Lung (tissue), 11 donors: ENCODE measurements at regions not wholly inside any gene's neighbourhood (a gene's known extent, or its start where the extent isn't known, plus 50 kb on each side); places are given as distances from the start of the nearest gene placed in this dataset.

Experiments used
- ATAC-seq: fragments of 200-7000 bp; cut with Tn5 transposase; one replicate; pipeline ENCODE4 v1.9.1; 2020; ENCODE audit warnings: moderate number of reproducible peaks; ENCODE audit not compliant: insufficient read depth, low FRiP score
- DNase-seq, 3 donors: peaks; one replicate each; pipeline ENCODE4 v3.0.0-alpha.2; 2013 to 2017
- H3K27ac ChIP-seq, 2 donors: one replicate each; pipeline ENCODE4 v1.5.1; 2013; ENCODE audit warnings: mild to moderate bottlenecking in 2 of 2, moderate library complexity in 2 of 2, control low read depth in 1 of 2, inconsistent platforms in 1 of 2, low read depth in 1 of 2, low read length in 1 of 2
- H3K27me3 ChIP-seq, 3 donors: one replicate each; pipeline ENCODE4 v1.5.1; 2013; ENCODE audit warnings: low read length in 2 of 3; ENCODE audit not compliant: control insufficient read depth in 3 of 3, insufficient read depth in 3 of 3
- H3K36me3 ChIP-seq, 4 donors: one replicate each; pipeline ENCODE4 v1.5.1; 2013; ENCODE audit warnings: low read length in 4 of 4, mild to moderate bottlenecking in 1 of 4, moderate library complexity in 1 of 4; ENCODE audit not compliant: control insufficient read depth in 4 of 4, insufficient read depth in 4 of 4
- H3K4me1 ChIP-seq, 5 donors: one replicate each; pipeline ENCODE4 v1.5.1; 2013; ENCODE audit warnings: low read length in 5 of 5, mild to moderate bottlenecking in 2 of 5, moderate library complexity in 1 of 5; ENCODE audit not compliant: control insufficient read depth in 5 of 5, insufficient read depth in 5 of 5
- H3K4me3 ChIP-seq: one replicate; pipeline ENCODE4 v1.5.1; 2013; ENCODE audit warnings: mild to moderate bottlenecking, control low read depth, moderate library complexity
- H3K9ac ChIP-seq, 2 donors: one replicate each; pipeline ENCODE4 v1.5.1; 2013; ENCODE audit warnings: low read length in 2 of 2, control low read depth in 1 of 2; ENCODE audit not compliant: insufficient read depth in 1 of 2
- H3K9me3 ChIP-seq, 4 donors: one replicate each; pipeline ENCODE4 v1.5.1; 2013; ENCODE audit warnings: low read length in 3 of 4, mild to moderate bottlenecking in 1 of 4, moderate library complexity in 1 of 4; ENCODE audit not compliant: control insufficient read depth in 4 of 4, insufficient read depth in 3 of 4
- WGBS, 2 donors: extraction: QIAGEN DNeasy Blood & Tissue Kit; methylation state at CpG; one replicate each; pipeline ENCODE4 v1.1.7; 2013; 5-methylcytosine and 5-hydroxymethylcytosine counted together
- TF ChIP-seq, protein P1 (sequence below): IDR thresholded peaks from 2 replicates; pipeline ENCODE4 v1.5.1; 2012; ENCODE audit warnings: mild to moderate bottlenecking; ENCODE audit errors: control extremely low read depth, extremely low read depth
- donor health status: control.
- donor health status: control.
- donor health status: Bipolar disorder and iron deficiency.
- donor health status: healthy.
- donor health status: DM: yes; HTN: yes; CAD: no.

DNA sequence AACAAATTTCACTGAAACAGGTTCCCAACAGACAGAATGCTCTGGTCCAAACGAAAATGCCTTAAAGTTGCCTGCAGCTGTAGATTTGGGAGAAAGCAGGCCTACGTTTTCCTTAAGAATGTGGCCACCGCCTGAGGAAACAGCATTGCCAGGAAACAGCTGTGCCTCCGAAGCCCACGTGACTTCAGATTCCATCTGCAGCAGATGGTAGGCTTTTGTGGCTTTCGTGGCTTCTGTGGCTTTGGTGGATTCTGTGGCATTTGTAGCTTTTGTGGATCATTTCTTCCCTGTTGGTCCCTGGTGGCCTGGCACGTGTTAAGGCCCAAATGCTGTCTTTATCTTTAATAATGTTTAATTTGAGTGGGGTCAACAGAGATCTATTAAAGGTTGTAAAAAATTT lies 222.9 kb downstream of the TTLL2 start:
- Histone ChIP-seq H3K4me1 (peaks cover 6 to 33% (median 14%) of the 10 kb centered on the region in 5 donors), H3K36me3 (no peaks in the 10 kb centered on the region), H3K27ac (no peak overlapping the region), H3K9me3 (peaks cover 0 to 3% (median 0%) of the 10 kb centered on the region in 4 donors), H3K4me3 (no peak overlapping the region), H3K27me3 (no peaks in the 10 kb centered on the region), H3K9ac (no peak overlapping the region)
- WGBS, 2 donors, result 18 to 37% methylated on average over 7 of the region's 7 CpGs
- ATAC-seq, result no peak
- DNase-seq, result peak in 1 of 3 donors; percentile 42
- TF ChIP-seq, protein P1, sequence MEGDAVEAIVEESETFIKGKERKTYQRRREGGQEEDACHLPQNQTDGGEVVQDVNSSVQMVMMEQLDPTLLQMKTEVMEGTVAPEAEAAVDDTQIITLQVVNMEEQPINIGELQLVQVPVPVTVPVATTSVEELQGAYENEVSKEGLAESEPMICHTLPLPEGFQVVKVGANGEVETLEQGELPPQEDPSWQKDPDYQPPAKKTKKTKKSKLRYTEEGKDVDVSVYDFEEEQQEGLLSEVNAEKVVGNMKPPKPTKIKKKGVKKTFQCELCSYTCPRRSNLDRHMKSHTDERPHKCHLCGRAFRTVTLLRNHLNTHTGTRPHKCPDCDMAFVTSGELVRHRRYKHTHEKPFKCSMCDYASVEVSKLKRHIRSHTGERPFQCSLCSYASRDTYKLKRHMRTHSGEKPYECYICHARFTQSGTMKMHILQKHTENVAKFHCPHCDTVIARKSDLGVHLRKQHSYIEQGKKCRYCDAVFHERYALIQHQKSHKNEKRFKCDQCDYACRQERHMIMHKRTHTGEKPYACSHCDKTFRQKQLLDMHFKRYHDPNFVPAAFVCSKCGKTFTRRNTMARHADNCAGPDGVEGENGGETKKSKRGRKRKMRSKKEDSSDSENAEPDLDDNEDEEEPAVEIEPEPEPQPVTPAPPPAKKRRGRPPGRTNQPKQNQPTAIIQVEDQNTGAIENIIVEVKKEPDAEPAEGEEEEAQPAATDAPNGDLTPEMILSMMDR, result no peak

DNA sequence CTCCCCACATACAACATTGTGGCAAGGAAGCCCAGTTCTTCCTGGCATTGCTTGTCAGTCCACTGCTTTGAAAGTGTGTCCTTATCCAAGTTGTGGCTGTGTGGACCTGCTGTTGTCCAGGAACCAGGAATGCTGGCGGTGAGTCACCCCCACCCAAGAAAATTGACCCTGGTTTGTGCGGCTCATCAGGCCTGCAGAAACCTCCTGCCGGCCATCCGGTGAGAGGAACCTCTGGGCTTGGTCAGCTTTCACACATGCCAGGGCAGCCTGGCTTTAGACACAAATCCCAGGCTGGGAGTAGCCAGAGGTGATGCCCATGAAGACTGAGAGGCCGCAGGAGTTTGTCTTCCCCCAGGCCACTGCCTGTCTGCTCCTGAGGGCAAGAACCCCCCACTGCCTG lies 223.6 kb downstream of the TTLL2 start:
- peaks cover 0 to 3% (median 0%) of the 10 kb centered on the region in 4 donors for H3K9me3 ChIP-seq
- DNase-seq (no peak), ATAC-seq (no peak)
- peaks cover 6 to 32% (median 14%) of the 10 kb centered on the region in 5 donors for H3K4me1 ChIP-seq
- no peak overlapping the region for H3K4me3 ChIP-seq
- H3K27me3 ChIP-seq, result no peaks in the 10 kb centered on the region
- H3K27ac ChIP-seq, result no peak overlapping the region
- no peaks in the 10 kb centered on the region for H3K36me3 ChIP-seq
- WGBS, 2 donors, result 75 to 88% methylated on average over 5 of the region's 5 CpGs
- TF ChIP-seq, protein P1, result no peak
- H3K9ac ChIP-seq, result no peak overlapping the region

DNA sequence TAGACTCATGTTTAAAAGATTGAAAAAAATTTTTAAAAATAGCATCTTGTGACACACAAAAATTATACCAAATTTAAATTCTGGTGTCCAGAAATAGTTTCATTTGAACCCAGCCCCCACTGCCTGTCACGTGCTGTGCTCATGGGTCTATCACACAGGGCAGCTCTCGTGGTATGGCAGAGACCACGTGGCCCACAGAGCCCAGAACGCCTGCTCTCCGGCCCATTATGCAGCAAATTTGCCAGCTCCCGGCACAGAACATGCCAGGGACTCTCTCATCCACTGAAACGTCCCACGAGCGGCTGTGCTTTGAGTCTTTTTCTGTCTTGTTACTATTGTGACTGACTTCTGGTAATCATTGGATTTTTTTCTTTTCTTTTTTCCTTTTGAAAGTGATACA lies 224.3 kb downstream of the TTLL2 start:
- peaks cover 6 to 26% (median 8%) of the 10 kb centered on the region in 5 donors for H3K4me1 ChIP-seq
- TF ChIP-seq, protein P1, result no peak
- H3K27me3 ChIP-seq, result no peaks in the 10 kb centered on the region
- H3K4me3 ChIP-seq, result no peak overlapping the region
- no peak for DNase-seq
- ATAC-seq, result no peak
- H3K9ac ChIP-seq, result no peak overlapping the region
- peaks cover 0 to 3% (median 0%) of the 10 kb centered on the region in 4 donors for H3K9me3 ChIP-seq
- WGBS, 2 donors, result 90 to 95% methylated on average over 9 of the region's 9 CpGs
- H3K27ac ChIP-seq, result no peak overlapping the region
- no peaks in the 10 kb centered on the region for H3K36me3 ChIP-seq
